IMR-90 (cell line): ENCODE measurements at regions not wholly inside any gene's neighbourhood (a gene's known extent, or its start where the extent isn't known, plus 50 kb on each side); places are given as distances from the start of the nearest gene placed in this dataset.

Experiments used
- BHLHE40 ChIP-seq: fragments of 150-350 bp; IDR thresholded peaks from 2 replicates; pipeline ENCODE4 v1.6.1; 2016; ENCODE audit warnings: mild to moderate bottlenecking, low read depth, low read length
- CEBPB ChIP-seq: IDR thresholded peaks from 2 replicates; pipeline ENCODE4 v1.6.1; 2012; ENCODE audit warnings: low read depth, low read length, improper control_type of control experiment
- CHD1 ChIP-seq: IDR thresholded peaks from 2 replicates; pipeline ENCODE4 v1.6.1; 2012; ENCODE audit warnings: low read depth, low read length, improper control_type of control experiment
- CTCF ChIP-seq: conservative IDR thresholded peaks from 2 replicates; pipeline ENCODE4 v1.5.1; 2012; ENCODE audit warnings: mild to moderate bottlenecking, low read depth, low read length, improper control_type of control experiment
- ELK1 ChIP-seq: fragments of 150-350 bp; IDR thresholded peaks from 2 replicates; pipeline ENCODE4 v1.6.1; 2016; ENCODE audit warnings: low read depth, mild to moderate bottlenecking, low read length, moderate library complexity, borderline replicate concordance
- MAZ ChIP-seq: IDR thresholded peaks from 2 replicates; pipeline ENCODE4 v1.6.1; 2012; ENCODE audit warnings: low read depth, mild to moderate bottlenecking, low read length, improper control_type of control experiment, moderate library complexity, borderline replicate concordance
- MXI1 ChIP-seq: IDR thresholded peaks from 2 replicates; pipeline ENCODE4 v1.6.1; 2012; ENCODE audit warnings: low read depth, mild to moderate bottlenecking, low read length, moderate library complexity, borderline replicate concordance
- NFE2L2 ChIP-seq: fragments of 150-350 bp; IDR thresholded peaks from 2 replicates; pipeline ENCODE4 v1.6.1; 2016; ENCODE audit warnings: low read depth, mild to moderate bottlenecking, low read length
- POLR2A ChIP-seq: IDR thresholded peaks from 2 replicates; pipeline ENCODE4 v1.6.1; 2012; ENCODE audit warnings: mild to moderate bottlenecking, low read depth, low read length
- RFX5 ChIP-seq: IDR thresholded peaks from 2 replicates; pipeline ENCODE4 v1.8.0; 2012; ENCODE audit warnings: low read depth, mild to moderate bottlenecking, low read length, moderate library complexity
- SMC3 ChIP-seq: fragments of 150-350 bp; IDR thresholded peaks from 2 replicates; pipeline ENCODE4 v1.6.1; 2016; ENCODE audit warnings: low read depth, mild to moderate bottlenecking, antibody characterized with exemption, low read length, moderate library complexity

DNA sequence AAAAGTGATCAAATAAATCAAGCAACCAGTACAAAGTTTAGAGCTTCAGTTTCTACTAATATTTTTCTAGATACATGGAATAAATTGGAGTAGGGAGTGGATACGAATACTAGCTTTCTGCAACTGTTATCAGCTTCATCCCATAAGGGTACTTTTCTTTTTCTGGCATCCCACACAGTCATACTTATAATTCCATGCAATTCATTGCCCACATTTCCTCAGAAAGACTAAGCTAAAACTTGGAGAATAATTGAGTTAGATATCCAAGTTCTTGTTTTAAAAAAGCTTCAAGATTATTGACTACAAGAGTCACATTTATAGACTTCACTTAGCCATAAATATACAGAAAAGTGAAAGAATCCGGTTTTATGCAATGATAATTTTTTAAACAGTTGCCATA is 186.9 kb downstream of the OLFM4 start:
- TF ChIP-seq CTCF = no peak
- TF ChIP-seq POLR2A = no peak
- no peak for TF ChIP-seq SMC3
- no peak for TF ChIP-seq BHLHE40
- no peak for TF ChIP-seq MAZ
- no peak for TF ChIP-seq RFX5
- TF ChIP-seq NFE2L2 = no peak
- no peak for TF ChIP-seq CEBPB
- no peak for TF ChIP-seq MXI1
- TF ChIP-seq ELK1 = no peak
- TF ChIP-seq CHD1 = no peak
